GM19025 (cell line): ENCODE measurements at regions not wholly inside any gene's neighbourhood (a gene's known extent, or its start where the extent isn't known, plus 50 kb on each side); places are given as distances from the start of the nearest gene placed in this dataset.

Experiments used
- ATAC-seq: cut with Tn5 transposase; IDR thresholded peaks from one replicate; pipeline ENCODE4 v1.9.1; 2021; ENCODE audit warnings: mild to moderate bottlenecking, low read depth, moderate library complexity; ENCODE audit not compliant: unreplicated experiment

- ATAC-seq = peak; percentile 98
Observed at GRCh38 chr4:130233377-130234047, 1137.6 kb downstream of the C4orf33 start.

GRCh38 chr4:130238121-130238520 lies 1142.2 kb downstream of the C4orf33 start:
- ATAC-seq = no peak

GRCh38 chr4:130249002-130249401 lies 1153.0 kb downstream of the C4orf33 start:
- ATAC-seq = no peak

- ATAC-seq = no peak
Observed at GRCh38 chr4:130257271-130257670, 1161.3 kb downstream of the C4orf33 start.

- ATAC-seq = no peak
Observed at GRCh38 chr4:130266814-130267213, 1170.9 kb downstream of the C4orf33 start.

GRCh38 chr4:130288576-130288975 lies 1192.6 kb downstream of the C4orf33 start:
- no peak for ATAC-seq

- ATAC-seq = no peak
Observed at GRCh38 chr4:130293692-130294091, 1197.7 kb downstream of the C4orf33 start.

- no peak for ATAC-seq
Observed at GRCh38 chr4:130296448-130296847, 1200.5 kb downstream of the C4orf33 start.

- no peak for ATAC-seq
Observed at GRCh38 chr4:130306566-130306965, 1210.6 kb downstream of the C4orf33 start.

GRCh38 chr4:130309221-130309620 lies 1213.3 kb downstream of the C4orf33 start:
- ATAC-seq = no peak

- no peak for ATAC-seq
Observed at GRCh38 chr4:130322439-130322838, 1226.5 kb downstream of the C4orf33 start.

GRCh38 chr4:130329036-130329435 lies 1233.1 kb downstream of the C4orf33 start:
- no peak for ATAC-seq

- ATAC-seq = no peak
Observed at GRCh38 chr4:130333241-130333759, 1237.3 kb downstream of the C4orf33 start.

GRCh38 chr4:130335417-130336194 lies 1239.7 kb downstream of the C4orf33 start:
- no peak for ATAC-seq

GRCh38 chr4:130336585-130337217 lies 1240.7 kb downstream of the C4orf33 start:
- ATAC-seq = peak; percentile 79

GRCh38 chr4:130338851-130339250 lies 1242.9 kb downstream of the C4orf33 start:
- no peak for ATAC-seq

- no peak for ATAC-seq
Observed at GRCh38 chr4:130349745-130350144, 1253.8 kb downstream of the C4orf33 start.

- no peak for ATAC-seq
Observed at GRCh38 chr4:130356873-130357272, 1260.9 kb downstream of the C4orf33 start.

- no peak for ATAC-seq
Observed at GRCh38 chr4:130359542-130359941, 1263.6 kb downstream of the C4orf33 start.

GRCh38 chr4:130361616-130362015 lies 1265.7 kb downstream of the C4orf33 start:
- no peak for ATAC-seq

GRCh38 chr4:130368668-130369067 lies 1272.7 kb downstream of the C4orf33 start:
- no peak for ATAC-seq
